Activated naive CD4-positive, alpha-beta T cell treated with anti-CD3 and anti-CD28 coated beads, Interleukin-2, amount 10 ng/mL, durations not matched to agents 7 days and 5 days (primary cell): ENCODE measurements at regions not wholly inside any gene's neighbourhood (a gene's known extent, or its start where the extent isn't known, plus 50 kb on each side); places are given as distances from the start of the nearest gene placed in this dataset.

Experiments used
- CTCF ChIA-PET: fragments of 350-600 bp; sonication (Branson Sonifier 250); formaldehyde crosslinking; loops from one replicate; lab custom pipeline; 2021; ENCODE audit warnings: antibody characterized with exemption; lab: Charles Lee
- DNase-seq: peaks from one replicate; pipeline ENCODE4 v3.0.0-alpha.2; 2020
- H3K27ac Mint-ChIP-seq: one replicate; pipeline ENCODE4 v1.8.0; 2021; ENCODE audit warnings: mild to moderate bottlenecking, moderate library complexity, mixed read lengths
- H3K27me3 Mint-ChIP-seq: one replicate; pipeline ENCODE4 v1.8.0; 2021; ENCODE audit warnings: mild to moderate bottlenecking, mixed read lengths
- H3K36me3 Mint-ChIP-seq: one replicate; pipeline ENCODE4 v1.8.0; 2021; ENCODE audit warnings: mixed read lengths
- H3K4me1 Mint-ChIP-seq: one replicate; pipeline ENCODE4 v1.8.0; 2021; ENCODE audit warnings: mixed read lengths
- H3K4me3 Mint-ChIP-seq: one replicate; pipeline ENCODE4 v1.8.0; 2021; ENCODE audit warnings: mild to moderate bottlenecking, moderate library complexity, mixed read lengths
- H3K9me3 Mint-ChIP-seq: one replicate; pipeline ENCODE4 v1.8.0; 2021; ENCODE audit warnings: mixed read lengths

DNA sequence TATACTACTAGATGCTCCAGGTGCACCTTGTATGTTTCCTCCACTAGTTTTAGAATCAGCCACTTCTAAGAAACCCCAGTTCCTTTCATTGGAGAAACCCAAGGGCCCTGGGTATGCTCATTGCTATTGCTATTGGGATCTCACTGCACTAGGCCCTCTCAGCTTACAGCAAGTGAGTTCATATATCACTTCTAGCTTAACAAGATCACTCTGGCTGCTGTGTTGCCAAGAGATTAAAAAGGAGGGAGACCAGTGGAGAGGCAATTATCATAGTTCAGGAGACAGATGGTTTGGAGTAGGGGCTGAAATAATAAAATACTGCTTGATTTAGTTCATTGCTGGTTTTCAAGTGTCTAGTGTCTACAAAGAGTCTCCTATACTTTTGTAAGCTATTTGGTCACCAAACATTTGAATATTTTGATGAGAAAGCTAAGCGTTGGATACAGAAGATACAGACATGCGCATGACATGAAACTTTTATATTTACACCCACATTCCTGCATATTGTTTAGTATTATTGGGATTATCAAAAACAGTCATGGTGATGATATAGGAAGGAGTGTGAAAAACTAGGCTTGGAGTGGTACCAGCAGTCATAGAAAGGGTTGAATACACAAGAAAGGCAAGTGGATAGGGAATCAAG is 671.9 kb downstream of the ADGRL2 start:
- H3K27ac Mint-ChIP-seq, result no peak overlapping the region
- DNase-seq, result no peak
- no peaks in the 10 kb centered on the region for H3K36me3 Mint-ChIP-seq
- no peaks in the 10 kb centered on the region for H3K4me1 Mint-ChIP-seq
- no peaks in the 10 kb centered on the region for H3K27me3 Mint-ChIP-seq
- CTCF ChIA-PET, result no interaction called here
- no peak overlapping the region for H3K4me3 Mint-ChIP-seq
- no peaks in the 10 kb centered on the region for H3K9me3 Mint-ChIP-seq

DNA sequence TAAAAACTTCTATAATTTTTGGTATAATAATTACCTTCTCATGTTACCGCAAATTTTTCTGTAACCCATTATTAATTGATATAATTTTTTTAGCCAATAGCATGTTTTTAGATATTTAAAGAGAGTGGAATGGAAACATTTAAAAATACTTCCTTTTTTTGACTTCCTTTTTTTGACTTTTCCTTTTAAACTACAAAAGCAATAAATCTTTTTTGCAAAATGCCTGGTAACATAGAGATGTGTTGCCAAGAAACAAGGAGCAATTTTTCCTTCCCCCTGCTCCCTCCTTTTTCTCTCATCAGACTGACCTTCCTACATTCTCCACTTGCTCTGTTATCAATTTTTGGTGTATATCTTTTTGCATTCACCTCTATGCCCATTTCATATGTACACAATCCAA is 666.2 kb downstream of the ADGRL2 start:
- Mint-ChIP-seq H3K9me3 (no peaks in the 10 kb centered on the region), H3K27ac (no peak overlapping the region), H3K36me3 (no peaks in the 10 kb centered on the region), H3K27me3 (no peaks in the 10 kb centered on the region), H3K4me1 (no peaks in the 10 kb centered on the region), H3K4me3 (no peak overlapping the region)
- CTCF ChIA-PET, result no interaction called here
- DNase-seq, result no peak

DNA sequence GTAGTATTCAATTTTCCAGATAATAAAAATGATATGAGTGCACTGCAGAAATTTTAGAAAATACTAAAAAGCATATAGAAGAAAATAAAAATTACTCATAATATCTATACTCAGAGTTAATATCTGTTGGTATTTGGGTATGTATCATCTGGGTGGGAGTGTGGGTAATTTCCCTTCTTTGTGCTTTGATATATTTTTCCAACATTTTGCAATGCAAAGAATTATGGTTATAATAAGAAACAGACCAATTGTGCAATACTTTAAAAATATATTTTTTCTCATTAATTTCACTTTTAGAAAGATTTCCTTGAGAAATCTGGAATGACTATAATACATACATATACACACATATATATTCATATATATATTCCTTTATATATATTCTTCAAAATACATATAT is 665.7 kb downstream of the ADGRL2 start:
- Mint-ChIP-seq H3K4me3 (no peak overlapping the region), H3K27ac (no peak overlapping the region), H3K27me3 (no peaks in the 10 kb centered on the region), H3K4me1 (no peaks in the 10 kb centered on the region), H3K36me3 (no peaks in the 10 kb centered on the region), H3K9me3 (no peaks in the 10 kb centered on the region)
- DNase-seq, result no peak
- CTCF ChIA-PET, result no interaction called here

DNA sequence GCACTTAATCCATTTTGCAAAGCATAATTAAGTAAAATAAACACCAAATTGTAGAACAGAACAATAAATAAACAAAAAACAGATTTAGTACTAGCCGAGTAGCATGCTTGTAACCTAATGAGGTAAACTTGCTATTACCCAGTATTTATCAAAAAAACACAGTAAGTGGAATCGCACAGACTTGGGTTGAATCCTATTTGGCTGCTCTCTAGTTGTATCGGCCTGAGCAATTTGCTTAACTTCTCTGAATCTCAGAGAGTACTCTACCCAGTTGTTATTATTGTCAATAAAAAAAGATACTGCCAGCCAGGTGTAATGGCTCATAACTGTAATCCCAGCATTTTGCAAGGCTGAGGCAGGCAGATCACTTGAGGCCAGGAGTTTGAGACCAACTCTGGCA is 664.3 kb downstream of the ADGRL2 start:
- no peak overlapping the region for H3K4me3 Mint-ChIP-seq
- H3K36me3 Mint-ChIP-seq, result no peaks in the 10 kb centered on the region
- no peaks in the 10 kb centered on the region for H3K4me1 Mint-ChIP-seq
- H3K27ac Mint-ChIP-seq, result no peak overlapping the region
- no peak for DNase-seq
- CTCF ChIA-PET, result no interaction called here
- no peaks in the 10 kb centered on the region for H3K27me3 Mint-ChIP-seq
- H3K9me3 Mint-ChIP-seq, result no peaks in the 10 kb centered on the region

DNA sequence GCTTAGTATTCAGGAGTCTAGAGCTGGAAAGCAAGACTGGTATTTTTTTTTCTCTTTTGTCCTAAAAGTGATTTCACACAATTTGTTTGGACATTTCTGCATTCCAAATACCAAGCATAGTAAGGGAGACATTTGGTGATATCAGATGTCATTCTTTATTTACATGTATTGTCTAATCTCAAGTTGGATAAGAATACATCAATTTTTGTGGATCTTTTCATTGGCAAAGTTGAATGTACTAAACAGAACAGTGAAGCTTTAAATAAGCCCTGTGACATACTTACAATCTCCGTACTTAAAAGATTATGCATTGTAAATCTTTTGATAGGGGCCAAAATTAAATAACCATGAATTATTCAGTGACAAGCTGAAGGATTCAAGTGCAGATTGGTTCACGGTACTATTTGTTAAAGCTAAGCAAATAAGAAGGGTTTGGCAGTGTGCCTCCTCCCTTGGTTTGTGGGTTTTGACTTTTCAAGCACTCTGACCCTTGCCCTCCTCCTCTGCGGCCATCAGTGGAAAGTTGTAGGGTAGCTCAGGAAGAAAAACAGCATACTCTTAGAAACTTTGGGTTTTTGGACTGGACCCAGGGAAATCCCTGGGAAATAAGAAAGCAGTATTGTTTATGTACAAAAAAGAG is 663.7 kb downstream of the ADGRL2 start:
- Mint-ChIP-seq H3K4me1 (no peaks in the 10 kb centered on the region), H3K36me3 (no peaks in the 10 kb centered on the region), H3K9me3 (no peaks in the 10 kb centered on the region), H3K27ac (no peak overlapping the region), H3K27me3 (no peaks in the 10 kb centered on the region), H3K4me3 (no peak overlapping the region)
- CTCF ChIA-PET, result no interaction called here
- DNase-seq, result no peak

DNA sequence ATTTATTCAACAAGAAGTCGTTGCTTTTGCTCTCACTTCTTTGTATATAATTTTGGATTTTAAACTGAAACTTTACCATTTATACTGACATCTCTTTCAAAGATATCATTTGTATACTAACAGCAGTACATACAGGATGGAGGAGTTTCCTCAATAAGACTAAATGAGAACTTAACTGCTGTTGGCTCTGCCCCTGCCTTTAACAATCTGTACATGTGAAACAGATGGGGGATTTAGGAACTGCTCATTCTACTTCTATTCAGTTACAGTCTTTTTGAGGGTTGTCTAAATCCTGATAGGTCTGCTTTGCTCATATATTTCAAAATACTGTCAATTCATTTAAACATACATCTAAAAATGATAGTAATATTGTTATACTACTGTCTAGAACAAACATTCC is 663.2 kb downstream of the ADGRL2 start:
- no peak overlapping the region for H3K27ac Mint-ChIP-seq
- H3K9me3 Mint-ChIP-seq, result no peaks in the 10 kb centered on the region
- no peaks in the 10 kb centered on the region for H3K36me3 Mint-ChIP-seq
- no peaks in the 10 kb centered on the region for H3K27me3 Mint-ChIP-seq
- no peak for DNase-seq
- no peak overlapping the region for H3K4me3 Mint-ChIP-seq
- no peaks in the 10 kb centered on the region for H3K4me1 Mint-ChIP-seq
- CTCF ChIA-PET, result no interaction called here

DNA sequence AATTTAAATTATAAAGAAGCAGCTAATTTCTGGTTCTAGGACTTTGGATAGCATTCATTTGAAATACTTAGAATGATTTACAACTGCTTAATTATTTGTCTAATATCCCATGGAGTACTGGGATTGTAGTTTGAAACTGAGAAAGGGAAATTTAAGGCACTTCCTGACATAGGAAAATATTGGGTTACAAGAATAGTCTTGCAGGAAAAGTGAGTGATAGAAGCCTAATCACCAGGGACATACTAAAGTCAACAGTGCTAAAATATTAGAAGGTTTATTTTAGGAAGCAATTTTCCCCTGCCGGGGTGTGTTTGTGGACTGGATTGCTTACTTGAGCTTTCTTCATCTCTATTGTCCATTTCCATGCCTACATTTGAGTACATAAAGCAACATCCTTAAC is 661.6 kb downstream of the ADGRL2 start:
- Mint-ChIP-seq H3K36me3 (no peaks in the 10 kb centered on the region), H3K4me1 (no peaks in the 10 kb centered on the region)

DNA sequence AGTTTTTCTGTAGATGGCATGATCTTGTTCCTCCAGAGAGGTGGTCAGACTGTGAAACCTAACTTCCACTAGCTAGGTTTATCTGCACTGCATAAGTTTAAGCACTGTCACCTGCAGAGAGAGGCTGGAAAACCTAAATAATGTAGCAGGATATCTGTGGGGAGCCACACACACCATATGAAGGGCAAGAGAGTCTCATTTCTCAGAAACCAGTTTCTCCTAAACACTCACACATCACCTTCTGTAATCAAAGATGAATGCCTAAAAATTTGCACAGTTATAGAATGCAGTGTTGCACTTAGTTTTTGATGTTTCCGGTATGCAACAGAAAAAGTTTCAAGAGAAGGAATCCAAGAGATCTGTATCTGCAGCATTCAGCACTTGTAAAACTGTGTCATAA is 654.6 kb downstream of the ADGRL2 start:
- H3K4me1 Mint-ChIP-seq, result no peaks in the 10 kb centered on the region
- no peak overlapping the region for H3K27ac Mint-ChIP-seq
- peaks cover 4% of the 10 kb centered on the region for H3K9me3 Mint-ChIP-seq
- H3K36me3 Mint-ChIP-seq, result no peaks in the 10 kb centered on the region
- no peak for DNase-seq
- no peak overlapping the region for H3K4me3 Mint-ChIP-seq
- CTCF ChIA-PET, result no interaction called here
- no peaks in the 10 kb centered on the region for H3K27me3 Mint-ChIP-seq

More for the DNA sequence above, 661.6 kb downstream of the ADGRL2 start:
- Mint-ChIP-seq H3K27me3 (no peaks in the 10 kb centered on the region), H3K27ac (no peak overlapping the region), H3K4me3 (no peak overlapping the region), H3K9me3 (no peaks in the 10 kb centered on the region)
- CTCF ChIA-PET, result no interaction called here
- no peak for DNase-seq

DNA sequence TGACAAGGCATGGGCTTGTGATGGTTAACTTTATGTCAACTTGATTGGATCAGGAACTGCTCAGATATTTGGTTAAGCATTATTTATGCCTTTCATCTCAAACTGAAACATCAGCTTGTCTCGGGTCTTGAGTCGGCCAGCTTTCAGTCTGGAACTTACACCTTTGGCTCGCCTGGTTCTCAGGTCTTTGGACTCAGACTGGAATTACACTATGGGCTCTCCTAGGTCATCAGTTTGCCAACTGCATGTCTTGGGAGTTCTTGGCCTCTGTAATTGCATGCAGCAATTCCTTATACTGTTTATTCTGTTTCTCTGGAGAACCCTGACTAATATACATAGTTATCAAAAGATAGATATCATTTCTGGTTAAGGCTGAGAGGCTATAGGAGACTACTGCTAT is 653.7 kb downstream of the ADGRL2 start:
- CTCF ChIA-PET, result no interaction called here
- Mint-ChIP-seq H3K4me1 (no peaks in the 10 kb centered on the region), H3K27me3 (no peaks in the 10 kb centered on the region), H3K36me3 (no peaks in the 10 kb centered on the region), H3K27ac (no peak overlapping the region), H3K9me3 (peaks cover 4% of the 10 kb centered on the region), H3K4me3 (no peak overlapping the region)
- no peak for DNase-seq

DNA sequence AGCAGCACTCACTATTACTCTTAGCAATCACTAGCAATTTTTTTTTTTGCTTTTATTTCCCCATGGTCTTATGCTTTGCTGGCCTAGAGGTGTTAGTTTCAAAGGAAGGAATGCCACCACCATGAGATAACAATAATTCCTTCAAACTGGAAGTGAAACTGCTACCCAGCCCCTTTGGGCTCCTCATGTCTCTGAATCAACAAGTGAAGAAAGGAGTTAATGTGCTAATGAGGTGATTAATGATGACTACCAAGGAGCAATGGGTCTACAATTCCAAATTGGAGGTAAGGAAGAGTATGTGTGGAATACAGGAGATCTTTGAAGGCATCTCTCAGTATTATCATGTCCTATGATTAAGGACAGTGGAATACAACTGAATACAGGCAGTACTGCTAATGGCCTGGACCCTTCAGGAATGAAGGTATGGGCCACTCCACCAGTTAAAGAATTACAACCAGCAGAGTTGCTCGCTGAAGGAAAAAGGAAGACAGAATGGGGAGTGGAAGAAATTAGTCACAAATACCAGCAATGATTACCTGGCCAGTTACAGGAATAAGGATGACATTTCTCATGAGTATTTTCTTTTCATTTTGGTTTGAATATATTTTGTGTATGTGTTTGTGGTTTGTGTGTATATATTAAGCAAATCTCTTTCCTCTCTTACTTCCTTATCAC is 652.9 kb downstream of the ADGRL2 start:
- H3K27ac Mint-ChIP-seq, result no peak overlapping the region
- H3K36me3 Mint-ChIP-seq, result no peaks in the 10 kb centered on the region
- H3K9me3 Mint-ChIP-seq, result peaks cover 4% of the 10 kb centered on the region
- H3K4me3 Mint-ChIP-seq, result no peak overlapping the region
- no peaks in the 10 kb centered on the region for H3K27me3 Mint-ChIP-seq
- DNase-seq, result no peak
- CTCF ChIA-PET, result no interaction called here
- H3K4me1 Mint-ChIP-seq, result no peaks in the 10 kb centered on the region

DNA sequence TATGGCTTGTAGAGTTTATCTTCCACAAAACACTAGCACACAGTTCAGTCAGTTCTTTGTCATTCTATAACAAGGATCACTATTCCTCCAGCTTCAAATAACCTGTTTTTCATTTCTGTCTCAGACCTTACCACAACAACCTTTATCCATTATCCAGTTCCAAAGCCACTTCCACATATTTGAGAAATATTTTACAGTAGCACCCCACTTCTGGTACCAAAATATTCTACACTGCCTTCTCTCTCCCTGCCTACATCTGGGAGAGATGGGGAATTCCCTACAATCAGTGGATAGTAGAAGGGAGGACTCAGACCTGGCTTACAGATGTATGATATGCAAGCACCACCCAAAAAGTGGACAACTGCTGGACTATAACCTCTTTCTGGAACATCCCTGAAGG is 651.4 kb downstream of the ADGRL2 start:
- CTCF ChIA-PET, result no interaction called here
- H3K9me3 Mint-ChIP-seq, result peaks cover 4% of the 10 kb centered on the region

DNA sequence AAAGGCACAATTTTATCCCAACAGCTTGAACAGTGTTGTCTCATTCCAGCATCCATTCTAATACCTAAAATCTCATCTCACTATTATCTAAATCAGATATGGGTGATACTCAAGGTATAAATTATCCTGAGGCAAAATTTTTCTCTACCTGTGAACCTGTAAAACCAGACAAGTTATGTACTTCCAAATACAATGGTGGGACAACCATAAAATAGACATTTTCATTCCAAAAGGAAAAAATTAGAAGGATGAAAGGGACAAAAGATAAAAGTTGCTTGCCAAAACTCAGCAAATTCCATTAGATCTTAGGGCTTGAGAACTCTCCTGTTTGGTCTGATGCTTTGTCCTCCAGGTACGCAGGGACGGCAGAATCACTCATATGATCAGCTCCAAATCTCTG is 650.5 kb downstream of the ADGRL2 start:
- Mint-ChIP-seq H3K9me3 (peaks cover 6% of the 10 kb centered on the region), H3K4me1 (no peaks in the 10 kb centered on the region), H3K27me3 (no peaks in the 10 kb centered on the region), H3K36me3 (no peaks in the 10 kb centered on the region), H3K4me3 (no peak overlapping the region), H3K27ac (no peak overlapping the region)
- CTCF ChIA-PET, result no interaction called here
- no peak for DNase-seq

More for the DNA sequence above, 651.4 kb downstream of the ADGRL2 start:
- no peak overlapping the region for H3K27ac Mint-ChIP-seq
- H3K4me1 Mint-ChIP-seq, result no peaks in the 10 kb centered on the region
- H3K27me3 Mint-ChIP-seq, result no peaks in the 10 kb centered on the region
- DNase-seq, result no peak
- no peak overlapping the region for H3K4me3 Mint-ChIP-seq
- no peaks in the 10 kb centered on the region for H3K36me3 Mint-ChIP-seq

DNA sequence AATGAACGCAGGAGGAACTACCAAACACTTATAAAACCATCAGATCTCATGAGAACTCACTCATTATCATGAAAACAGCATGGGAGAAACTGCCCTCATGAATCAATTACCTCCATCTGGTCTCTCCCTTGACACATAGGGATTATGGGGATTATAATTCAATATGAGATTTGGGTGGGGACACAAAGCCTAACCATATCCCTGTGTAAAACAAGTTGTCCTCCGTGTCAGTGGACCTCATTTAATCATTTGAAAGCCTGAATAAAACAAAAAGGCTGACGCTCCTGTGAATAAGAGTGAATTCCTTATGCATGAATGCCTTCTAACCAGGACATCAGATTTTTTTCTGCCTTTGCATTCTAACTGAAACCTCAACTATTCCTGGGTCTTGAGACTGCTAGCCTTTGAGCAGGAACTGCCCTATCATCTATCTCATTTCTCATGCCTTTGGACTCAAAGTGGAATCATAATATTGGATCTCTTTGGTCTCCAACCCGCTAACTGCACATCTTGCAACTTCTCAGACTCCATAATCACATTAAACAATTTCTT is 648.8 kb downstream of the ADGRL2 start:
- no peaks in the 10 kb centered on the region for H3K4me1 Mint-ChIP-seq
- no peaks in the 10 kb centered on the region for H3K27me3 Mint-ChIP-seq
- H3K36me3 Mint-ChIP-seq, result no peaks in the 10 kb centered on the region
- H3K4me3 Mint-ChIP-seq, result no peak overlapping the region
- H3K27ac Mint-ChIP-seq, result no peak overlapping the region
- CTCF ChIA-PET, result no interaction called here
- peaks cover 6% of the 10 kb centered on the region for H3K9me3 Mint-ChIP-seq
- DNase-seq, result no peak

DNA sequence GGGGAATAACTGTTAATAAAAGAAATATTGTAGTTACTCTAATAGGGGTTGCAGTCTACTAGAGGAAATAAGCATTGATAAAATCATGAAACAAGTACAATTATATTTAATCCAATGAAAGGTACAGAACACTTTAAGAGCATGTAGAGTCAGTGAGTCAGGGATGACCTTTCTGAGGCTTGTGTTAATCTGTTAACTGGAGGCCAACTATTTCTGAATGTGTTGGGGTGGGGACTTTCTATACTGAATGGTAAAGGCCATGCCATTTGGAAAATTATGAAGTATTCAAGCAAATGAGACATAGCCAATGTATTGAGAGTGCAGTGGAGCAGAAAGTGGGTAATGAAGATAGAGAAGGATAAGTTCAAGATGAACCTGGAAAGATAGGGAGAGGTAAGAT is 646.2 kb downstream of the ADGRL2 start:
- CTCF ChIA-PET, result no interaction called here
- Mint-ChIP-seq H3K9me3 (peaks cover 4% of the 10 kb centered on the region), H3K27me3 (no peaks in the 10 kb centered on the region), H3K36me3 (no peaks in the 10 kb centered on the region), H3K27ac (no peak overlapping the region), H3K4me1 (no peaks in the 10 kb centered on the region), H3K4me3 (no peak overlapping the region)
- no peak for DNase-seq

DNA sequence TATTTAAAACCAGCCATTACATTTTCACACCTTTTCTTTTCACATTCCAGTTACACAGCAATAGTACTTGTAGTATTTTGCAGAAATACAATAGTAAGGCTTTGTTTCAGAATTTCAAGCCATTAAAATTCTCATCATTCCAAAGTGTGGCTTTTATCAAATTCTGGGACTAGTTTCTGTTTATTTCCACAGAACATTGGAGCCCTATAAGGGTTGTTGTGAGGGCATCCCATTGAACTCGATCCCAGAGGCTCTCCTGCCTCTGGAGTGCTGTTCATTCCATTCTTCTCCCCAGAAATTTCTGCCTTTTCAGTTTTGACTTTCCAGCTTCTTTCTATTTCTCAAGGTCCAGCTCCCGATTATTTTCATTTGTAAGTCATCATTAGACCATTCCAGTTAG is 645.5 kb downstream of the ADGRL2 start:
- CTCF ChIA-PET, result no interaction called here
- DNase-seq, result no peak
- H3K27ac Mint-ChIP-seq, result no peak overlapping the region
- no peaks in the 10 kb centered on the region for H3K36me3 Mint-ChIP-seq
- peaks cover 2% of the 10 kb centered on the region for H3K9me3 Mint-ChIP-seq
- no peaks in the 10 kb centered on the region for H3K27me3 Mint-ChIP-seq
- H3K4me1 Mint-ChIP-seq, result no peaks in the 10 kb centered on the region
- H3K4me3 Mint-ChIP-seq, result no peak overlapping the region
